HG02885 (cell line): ENCODE measurements at regions not wholly inside any gene's neighbourhood (a gene's known extent, or its start where the extent isn't known, plus 50 kb on each side); places are given as distances from the start of the nearest gene placed in this dataset.
"Not testable (repeated sequence)": the region's sequence is repeated elsewhere in the genome, so short reads cannot be mapped to it uniquely, and the experiment has no call there.

ENCODE experiments used
- ATAC-seq: cut with Tn5 transposase; IDR thresholded peaks from one replicate; pipeline ENCODE4 v1.9.1; 2021; ENCODE audit warnings: mild to moderate bottlenecking; ENCODE audit not compliant: unreplicated experiment, poor library complexity

- ATAC-seq: no peak
Observed at GRCh38 chr12:4194668-4195067, 78.9 kb upstream of the CCND2 start.

- ATAC-seq: no peak
Observed at GRCh38 chr12:4193821-4194220, 79.7 kb upstream of the CCND2 start.

- no peak for ATAC-seq
Observed at GRCh38 chr12:4191642-4192041, 81.9 kb upstream of the CCND2 start.

GRCh38 chr12:4191149-4191548, 82.4 kb upstream of the CCND2 start:
- ATAC-seq: no peak

- no peak for ATAC-seq
Observed at GRCh38 chr12:4190366-4191063, 83.0 kb upstream of the CCND2 start.

- ATAC-seq: no peak
Observed at GRCh38 chr12:4189721-4190120, 83.8 kb upstream of the CCND2 start.

- no peak for ATAC-seq
Observed at GRCh38 chr12:4187916-4188315, 85.6 kb upstream of the CCND2 start.

- ATAC-seq: not testable (repeated sequence)
Observed at GRCh38 chr12:4187315-4187714, 86.2 kb upstream of the CCND2 start.

- ATAC-seq: no peak
Observed at GRCh38 chr12:4178424-4179170, 95.0 kb upstream of the CCND2 start.

- no peak for ATAC-seq
Observed at GRCh38 chr12:4177262-4177661, 96.3 kb upstream of the CCND2 start.

GRCh38 chr12:4176168-4176567, 97.4 kb upstream of the CCND2 start:
- ATAC-seq: no peak

GRCh38 chr12:4174417-4174816, 99.1 kb upstream of the CCND2 start:
- ATAC-seq: no peak

GRCh38 chr12:4172999-4173398, 100.6 kb upstream of the CCND2 start:
- ATAC-seq: no peak

- no peak for ATAC-seq
Observed at GRCh38 chr12:4171742-4172141, 101.8 kb upstream of the CCND2 start.

GRCh38 chr12:4169959-4170358, 103.6 kb upstream of the CCND2 start:
- no peak for ATAC-seq

- no peak for ATAC-seq
Observed at GRCh38 chr12:4169531-4169930, 104.0 kb upstream of the CCND2 start.

GRCh38 chr12:4168036-4168435, 105.5 kb upstream of the CCND2 start:
- no peak for ATAC-seq

GRCh38 chr12:4164559-4165558, 108.7 kb upstream of the CCND2 start:
- peak; percentile 76 for ATAC-seq

- no peak for ATAC-seq
Observed at GRCh38 chr12:4164188-4164558, 109.4 kb upstream of the CCND2 start.

- ATAC-seq: no peak
Observed at GRCh38 chr12:4161718-4162117, 111.8 kb upstream of the CCND2 start.
